ENCODE measurements at regions not wholly inside any gene's neighbourhood (a gene's known extent, or its start where the extent isn't known, plus 50 kb on each side); places are given as distances from the start of the nearest gene placed in this dataset.

GRCh38 chr3:74839566-74839965, 225.1 kb upstream of the CNTN3 start:
- TF ChIP-seq CTCF (IDR thresholded peaks at IDR 0.05; ENCODE audit: low read depth, low read length, missing input control) (no peak), HNF4G (IDR thresholded peaks at IDR 0.05) (no peak), SP1 (IDR thresholded peaks at IDR 0.05) (no peak), REST (IDR thresholded peaks at IDR 0.05) (no peak), RAD21 (IDR thresholded peaks at IDR 0.05) (no peak), TAF1 (conservative IDR thresholded peaks at IDR 0.05) (no peak), ZBTB33 (IDR thresholded peaks at IDR 0.05) (no peak), YY1 (IDR thresholded peaks at IDR 0.05) (no peak), FOXA1 (IDR thresholded peaks at IDR 0.05) (no peak), ATF3 (IDR thresholded peaks at IDR 0.05) (no peak), MAX (IDR thresholded peaks at IDR 0.05) (no peak), JUND (IDR thresholded peaks at IDR 0.05) (no peak)

Measured in liver (tissue), 3 donors.